PC-3 (cell line): ENCODE measurements at regions not wholly inside any gene's neighbourhood (a gene's known extent, or its start where the extent isn't known, plus 50 kb on each side); places are given as distances from the start of the nearest gene placed in this dataset.

Source experiments
- CTCF ChIP-seq: fragments of 300-600 bp; sonication (generic); conservative IDR thresholded peaks from 2 replicates; pipeline ENCODE4 v1.5.1; 2017; ENCODE audit warnings: antibody characterized with exemption, low read depth, mild to moderate bottlenecking, low read length
- EZH2 ChIP-seq: fragments of 300-600 bp; sonication (generic); IDR thresholded peaks from one replicate; pipeline ENCODE4 v1.6.1; 2017; ENCODE audit warnings: antibody characterized with exemption, mild to moderate bottlenecking, low read length; ENCODE audit not compliant: unreplicated experiment

- no peak for TF ChIP-seq CTCF
- TF ChIP-seq EZH2: no peak
Measured at GRCh38 chr15:93362203-93362602, 273.2 kb upstream of the RGMA start.
